Stimulated activated naive CD8-positive, alpha-beta T cell treated with anti-CD3 and anti-CD28 coated beads, Interleukin-15, Interleukin-2, amounts not matched to agents 100 U/mL and 50 U/mL, for 24 hours (primary cell): ENCODE measurements at regions not wholly inside any gene's neighbourhood (a gene's known extent, or its start where the extent isn't known, plus 50 kb on each side); places are given as distances from the start of the nearest gene placed in this dataset.
"Not testable (repeated sequence)": the region's sequence is repeated elsewhere in the genome, so short reads cannot be mapped to it uniquely, and the experiment has no call there.

Experiments
- ATAC-seq: fragments of 150-1000 bp; cut with Tn5 transposase; one replicate; pipeline ENCODE4 v1.10.0; 2021
- DNase-seq: peaks from one replicate; pipeline ENCODE4 v3.0.0; 2021

- DNase-seq (no peak), ATAC-seq (no peak)
Measured at GRCh38 chr13:61994174-61994573, 578.5 kb upstream of the PCDH20 start.

DNA sequence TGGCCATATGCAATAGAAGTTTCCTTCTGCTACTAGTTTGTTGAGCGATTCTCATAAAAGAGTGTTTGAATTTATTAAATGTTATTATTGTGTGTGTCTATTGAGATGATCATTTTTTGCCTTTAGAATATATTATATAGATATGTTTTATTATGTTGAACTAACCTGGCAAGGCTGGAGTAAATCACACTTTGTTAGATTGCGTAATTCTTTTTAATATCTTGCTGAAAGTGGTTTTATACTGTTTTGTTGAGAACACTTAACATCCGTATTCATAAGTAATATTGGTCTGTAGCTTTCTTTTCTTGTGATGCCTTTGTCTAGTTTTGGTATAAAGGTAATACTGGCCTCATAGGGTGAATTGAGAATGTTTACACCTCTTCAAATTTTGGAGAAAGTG lies 574.3 kb upstream of the PCDH20 start:
- no peak for DNase-seq
- no peak for ATAC-seq

- DNase-seq (no peak), ATAC-seq (no peak)
Measured at GRCh38 chr13:61988810-61989209, 573.2 kb upstream of the PCDH20 start.

DNA sequence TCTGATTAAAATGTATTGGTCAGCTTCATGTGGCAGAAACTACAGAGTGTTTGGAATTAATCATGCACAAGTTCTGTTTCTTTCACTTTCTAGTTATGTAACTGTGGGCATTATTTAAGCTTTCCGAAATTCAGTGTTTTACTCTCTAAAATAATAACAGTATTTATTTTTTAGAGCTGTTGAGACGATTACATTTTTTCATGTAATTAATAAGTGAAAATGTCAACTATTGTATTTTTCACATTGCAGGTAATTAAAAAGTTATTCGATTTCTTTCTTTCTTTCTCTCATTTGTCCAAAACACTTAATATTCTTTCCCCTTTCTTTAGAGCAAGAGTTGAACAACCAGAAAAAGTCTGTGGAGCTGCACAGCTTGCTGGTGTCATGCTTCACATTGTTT lies 559.4 kb upstream of the PCDH20 start:
- DNase-seq (no peak), ATAC-seq (no peak)

DNA sequence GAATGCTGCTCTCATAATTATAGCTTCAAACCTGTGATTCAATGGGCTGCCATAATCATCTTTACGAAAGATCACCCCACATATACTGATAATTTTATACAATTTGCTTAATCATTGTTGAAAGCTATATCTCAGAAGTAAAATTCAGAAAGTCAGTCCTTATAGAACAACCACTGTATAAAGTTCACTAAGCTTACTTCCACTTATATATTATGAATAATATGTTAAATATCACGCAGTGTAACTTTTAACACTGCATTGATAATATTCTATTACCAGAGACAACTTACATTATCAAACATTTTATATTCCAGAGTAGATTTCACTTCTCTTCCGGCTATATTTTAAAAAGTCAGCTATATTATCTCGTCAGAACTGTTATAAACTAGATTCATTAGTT lies 550.1 kb upstream of the PCDH20 start:
- DNase-seq (no peak), ATAC-seq (no peak)

- DNase-seq: no peak
- ATAC-seq: no peak
Measured at GRCh38 chr13:61960981-61961380, 545.3 kb upstream of the PCDH20 start.

DNA sequence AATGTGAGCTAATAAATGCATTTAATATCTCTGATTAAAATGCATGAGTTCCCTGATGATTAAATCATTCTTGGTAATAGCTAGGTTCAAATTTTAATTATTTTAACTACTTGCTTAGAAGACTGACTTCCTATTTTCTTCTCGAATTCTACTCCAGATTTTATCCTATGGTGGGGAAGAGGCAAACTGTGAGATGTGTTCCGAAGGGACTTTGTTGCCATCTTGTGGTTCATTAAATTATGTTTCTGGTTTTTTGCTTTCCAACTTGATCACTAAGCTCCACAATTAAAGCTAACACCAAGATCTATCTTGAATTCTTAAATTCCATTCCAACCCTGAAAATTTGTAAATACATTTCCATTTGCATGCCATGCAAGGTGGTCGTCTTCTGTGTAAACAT lies 538.4 kb upstream of the PCDH20 start:
- ATAC-seq: no peak
- DNase-seq: no peak

GRCh38 chr13:61950828-61951227 lies 535.2 kb upstream of the PCDH20 start:
- no peak for DNase-seq
- no peak for ATAC-seq

GRCh38 chr13:61944329-61944929 lies 528.8 kb upstream of the PCDH20 start:
- DNase-seq: no peak
- no peak for ATAC-seq

GRCh38 chr13:61935710-61936109 lies 520.1 kb upstream of the PCDH20 start:
- ATAC-seq: no peak
- DNase-seq: no peak

DNA sequence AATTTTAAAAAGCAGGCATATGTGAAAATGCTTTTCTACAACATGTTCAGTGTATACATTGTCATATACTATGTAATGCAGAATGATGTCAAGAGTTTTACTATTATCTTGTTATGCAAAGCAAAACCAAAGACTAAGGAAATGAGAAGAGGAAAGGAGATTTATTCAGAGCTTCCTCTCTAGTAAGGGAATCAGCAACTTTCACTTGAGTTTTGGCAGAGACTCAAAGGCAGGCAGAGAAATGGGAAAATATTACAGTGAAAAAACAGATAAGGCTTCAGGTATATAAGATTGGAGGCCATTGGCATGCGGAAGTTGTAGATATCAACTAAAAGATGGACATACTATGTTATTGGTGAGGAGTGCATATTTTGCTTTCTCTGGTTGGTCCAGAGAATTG lies 512.0 kb upstream of the PCDH20 start:
- no peak for ATAC-seq
- no peak for DNase-seq

- ATAC-seq: no peak
Measured at GRCh38 chr13:61918841-61919240, 503.2 kb upstream of the PCDH20 start.

GRCh38 chr13:61916483-61916882 lies 500.8 kb upstream of the PCDH20 start:
- DNase-seq: no peak

More at GRCh38 chr13:61918841-61919240, 503.2 kb upstream of the PCDH20 start:
- no peak for DNase-seq

DNA sequence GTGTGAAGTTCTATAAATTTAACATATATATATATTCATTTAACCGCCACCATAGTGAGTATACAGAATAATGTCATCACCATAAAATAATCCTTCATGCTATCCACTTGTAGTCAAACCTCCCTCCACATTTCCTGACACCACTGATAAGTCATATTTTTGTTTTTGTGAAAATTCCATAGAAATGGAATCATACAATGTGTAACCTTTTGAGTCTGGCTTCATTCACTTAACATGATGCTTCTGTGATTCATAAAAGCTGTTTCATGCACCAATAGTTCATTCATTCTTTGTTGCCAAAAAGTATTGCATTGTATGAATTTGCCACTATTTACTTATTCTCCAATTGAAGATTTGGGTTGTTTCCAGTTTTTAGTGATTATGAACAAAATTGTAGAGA lies 497.5 kb upstream of the PCDH20 start:
- ATAC-seq: no peak

More at GRCh38 chr13:61916483-61916882, 500.8 kb upstream of the PCDH20 start:
- no peak for ATAC-seq

DNA sequence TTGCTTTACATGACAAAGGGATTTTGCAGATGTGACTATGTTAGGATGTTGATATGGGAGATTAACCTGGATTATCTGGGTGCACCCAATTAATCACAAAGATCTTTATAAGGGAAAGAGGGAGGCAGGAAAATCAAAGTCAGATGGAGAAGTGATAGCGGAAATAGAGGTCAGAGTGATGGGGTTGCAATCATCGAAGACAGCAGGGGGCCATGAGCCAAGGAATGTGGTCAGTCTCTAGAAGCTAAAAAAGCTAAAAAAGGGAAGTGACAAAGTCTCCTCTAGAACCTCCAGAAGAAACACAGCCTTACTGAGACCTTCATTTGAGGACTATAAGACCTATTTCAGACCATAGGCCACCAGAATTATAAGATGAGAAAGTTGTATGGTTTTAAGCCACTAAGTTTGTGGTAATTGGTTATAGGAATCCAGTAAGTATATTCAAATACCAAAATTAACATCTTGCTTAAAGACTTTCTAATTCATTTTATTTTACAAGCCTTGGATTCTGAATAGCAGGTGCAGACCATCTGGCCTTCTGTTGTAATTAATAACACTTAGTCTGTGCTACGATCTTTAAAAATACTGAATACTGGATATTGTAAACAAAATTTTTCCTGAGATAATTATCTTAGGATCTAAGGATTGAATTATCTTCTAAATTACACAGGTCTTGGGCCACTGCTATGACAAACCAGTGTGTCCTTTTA lies 493.4 kb upstream of the PCDH20 start:
- DNase-seq (no peak), ATAC-seq (no peak)

More for the DNA sequence above, 497.5 kb upstream of the PCDH20 start:
- DNase-seq: no peak

DNA sequence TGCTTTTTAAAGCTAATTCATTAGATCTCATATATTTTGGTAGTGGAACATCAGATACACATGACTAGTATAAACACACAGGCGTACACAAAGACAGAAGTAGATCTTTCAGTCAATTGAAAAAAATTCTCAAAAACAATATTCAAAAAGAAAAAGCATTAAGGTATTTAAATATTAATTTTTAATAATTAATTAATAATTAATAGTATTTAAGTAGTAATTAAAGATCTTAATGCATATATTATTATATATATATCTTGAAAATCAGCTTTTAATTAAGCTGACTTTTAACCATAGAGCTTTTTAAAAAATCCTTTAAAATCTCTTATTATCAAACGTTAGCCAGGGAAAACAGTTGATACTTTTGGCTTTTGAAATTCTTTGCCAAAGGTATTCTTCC lies 489.4 kb upstream of the PCDH20 start:
- ATAC-seq: no peak

DNA sequence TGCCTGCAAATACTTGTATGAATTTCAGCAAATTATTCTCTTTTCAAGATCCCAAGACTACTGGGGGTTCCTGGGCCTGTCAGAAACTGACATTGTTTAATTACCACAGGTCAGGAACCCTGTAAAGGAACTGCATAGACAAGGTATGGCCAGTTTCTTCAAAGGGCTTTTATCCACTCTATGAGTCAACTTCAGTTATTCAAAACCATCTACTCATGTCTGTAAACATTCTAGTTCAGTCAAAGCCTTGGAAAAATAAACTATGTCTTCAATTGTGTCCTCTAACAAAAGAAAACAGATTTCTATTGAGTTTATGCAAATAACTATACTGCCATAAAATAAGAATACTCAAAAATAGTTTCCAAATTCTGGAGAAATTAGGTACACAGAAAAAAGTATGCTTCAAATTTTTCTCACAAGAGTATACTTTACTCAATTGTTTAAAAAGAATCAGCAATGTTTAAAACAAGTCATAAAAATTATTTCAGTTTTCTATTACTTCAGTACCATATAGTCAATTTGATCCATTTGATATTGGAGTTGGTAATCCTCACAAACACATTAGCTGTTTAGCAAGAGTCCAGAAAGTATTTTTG lies 486.4 kb upstream of the PCDH20 start:
- ATAC-seq (no peak), DNase-seq (no peak)

More for the DNA sequence above, 489.4 kb upstream of the PCDH20 start:
- DNase-seq: no peak

- DNase-seq (no peak), ATAC-seq (no peak)
Measured at GRCh38 chr13:61900033-61900432, 484.4 kb upstream of the PCDH20 start.

DNA sequence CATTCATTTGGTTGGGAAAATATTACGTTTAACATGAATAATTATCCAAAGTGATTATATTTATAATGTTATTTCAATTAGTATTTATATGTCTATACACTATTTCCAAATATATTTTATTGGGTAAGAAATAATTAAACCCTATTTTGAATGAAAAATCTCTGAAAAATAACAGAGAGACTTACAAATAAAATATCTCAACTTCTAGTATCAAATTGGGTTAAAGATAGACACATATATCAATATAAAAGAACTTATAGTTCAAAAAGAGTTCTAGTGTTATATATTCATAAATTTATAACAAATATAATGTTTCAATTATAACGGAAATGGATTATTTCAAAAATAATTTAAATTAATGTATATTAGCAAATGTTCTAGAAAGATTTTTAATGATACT lies 482.6 kb upstream of the PCDH20 start:
- DNase-seq (no peak), ATAC-seq (no peak)

DNA sequence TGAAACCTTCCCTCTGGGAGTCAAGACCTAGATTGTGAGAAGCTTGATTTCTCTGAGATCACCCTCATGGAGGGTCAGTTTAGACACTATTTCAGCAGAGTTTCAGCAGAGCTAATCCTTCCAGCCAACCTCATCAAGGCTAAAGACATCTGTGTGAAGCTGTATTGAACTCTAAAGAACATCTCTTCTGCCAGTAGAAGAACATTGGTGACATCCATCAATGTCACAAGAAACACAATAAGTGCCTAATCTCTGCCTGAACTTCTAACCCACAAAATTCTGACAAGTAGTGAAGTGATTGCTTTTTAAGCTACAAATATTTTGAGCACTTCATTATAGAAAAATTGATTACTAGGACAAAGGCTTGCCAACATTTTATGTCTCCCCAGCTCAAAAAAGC lies 475.8 kb upstream of the PCDH20 start:
- no peak for ATAC-seq

GRCh38 chr13:61884830-61885229 lies 469.2 kb upstream of the PCDH20 start:
- ATAC-seq (no peak), DNase-seq (no peak)

More for the DNA sequence above, 475.8 kb upstream of the PCDH20 start:
- no peak for DNase-seq

DNA sequence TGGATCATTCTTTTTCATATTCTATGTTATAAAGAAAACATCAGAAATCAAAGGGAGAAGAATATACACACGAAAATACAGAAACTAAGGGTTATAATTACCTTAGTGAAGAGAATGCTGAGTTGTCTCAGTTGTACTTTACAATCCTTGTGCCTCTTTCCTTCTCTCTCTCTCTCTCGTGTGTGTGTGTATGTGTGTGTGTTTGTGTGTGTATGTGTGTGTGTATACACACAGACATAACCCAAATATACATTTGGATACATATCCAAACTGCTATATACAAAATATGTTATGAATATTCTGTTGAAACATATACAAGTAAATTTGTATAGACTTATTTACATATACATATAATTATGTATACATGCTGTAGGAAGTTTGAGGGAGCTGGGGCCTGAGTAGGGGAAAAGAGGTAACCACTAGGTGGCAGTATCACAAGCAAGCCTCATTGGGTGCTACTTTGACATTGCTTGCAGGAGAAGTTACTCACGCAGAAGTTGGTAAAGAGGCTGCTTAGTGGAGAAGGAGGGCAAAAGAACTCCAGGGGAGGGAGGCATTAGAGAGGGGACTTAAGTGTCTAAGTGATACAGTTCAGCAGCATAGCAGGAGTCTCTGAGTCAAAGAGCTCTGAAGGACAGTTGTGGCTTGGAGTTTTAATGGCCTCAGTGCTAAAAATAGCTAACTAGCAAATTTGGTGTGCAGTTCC lies 465.1 kb upstream of the PCDH20 start:
- DNase-seq (no peak), ATAC-seq (no peak)

GRCh38 chr13:61878565-61878964 lies 462.9 kb upstream of the PCDH20 start:
- ATAC-seq, DNase-seq: not testable (repeated sequence)
